Central memory CD8-positive, alpha-beta T cell (primary cell): ENCODE measurements at regions not wholly inside any gene's neighbourhood (a gene's known extent, or its start where the extent isn't known, plus 50 kb on each side); places are given as distances from the start of the nearest gene placed in this dataset.

Experiments used
- ATAC-seq: fragments of 150-1000 bp; cut with Tn5 transposase; replicated peaks from 2 replicates; pipeline ENCODE4 v1.10.0; 2022; ENCODE audit warnings: mild to moderate bottlenecking, moderate FRiP score, moderate number of reproducible peaks; ENCODE audit not compliant: poor library complexity, severe bottlenecking; ENCODE audit errors: extremely low read depth
- DNase-seq, 2 donors: peaks; one replicate each; pipeline ENCODE4 v3.0.0; 2021; ENCODE audit warnings: low spot score in 2 of 2
- H3K27ac Mint-ChIP-seq: one replicate; pipeline ENCODE4 v1.8.0; 2022; ENCODE audit warnings: low read depth, mild to moderate bottlenecking, moderate library complexity, mixed read lengths
- H3K27me3 Mint-ChIP-seq: one replicate; pipeline ENCODE4 v1.8.0; 2022; ENCODE audit warnings: mixed read lengths
- H3K36me3 Mint-ChIP-seq: one replicate; pipeline ENCODE4 v1.8.0; 2022; ENCODE audit warnings: mild to moderate bottlenecking, moderate library complexity, mixed read lengths; ENCODE audit not compliant: insufficient read depth
- H3K4me1 Mint-ChIP-seq: one replicate; pipeline ENCODE4 v1.8.0; 2022; ENCODE audit warnings: mixed read lengths
- H3K4me3 Mint-ChIP-seq: one replicate; pipeline ENCODE4 v1.8.0; 2022; ENCODE audit warnings: mild to moderate bottlenecking, moderate library complexity, mixed read lengths
- H3K9me3 Mint-ChIP-seq: one replicate; pipeline ENCODE4 v1.8.0; 2022; ENCODE audit warnings: mixed read lengths

- ATAC-seq = no peak
- no peak overlapping the region for H3K4me3 Mint-ChIP-seq
Measured at GRCh38 chr11:70544774-70545609, 146.7 kb downstream of the CTTN start.

GRCh38 chr11:70545610-70545912, 147.2 kb downstream of the CTTN start:
- DNase-seq (no peak), ATAC-seq (no peak)
- Mint-ChIP-seq H3K27ac (no peak overlapping the region), H3K27me3 (peaks cover 23% of the 10 kb centered on the region), H3K9me3 (peaks cover 5% of the 10 kb centered on the region), H3K36me3 (peaks cover 2% of the 10 kb centered on the region), H3K4me3 (no peak overlapping the region), H3K4me1 (no peaks in the 10 kb centered on the region)

More at GRCh38 chr11:70544774-70545609, 146.7 kb downstream of the CTTN start:
- Mint-ChIP-seq H3K27me3 (peaks cover 23% of the 10 kb centered on the region), H3K4me1 (no peaks in the 10 kb centered on the region), H3K36me3 (peaks cover 2% of the 10 kb centered on the region), H3K9me3 (peaks cover 5% of the 10 kb centered on the region), H3K27ac (no peak overlapping the region)
- DNase-seq = no peak

GRCh38 chr11:70546191-70546940, 148.0 kb downstream of the CTTN start:
- Mint-ChIP-seq H3K27me3 (peaks cover 24% of the 10 kb centered on the region), H3K4me3 (no peak overlapping the region), H3K4me1 (no peaks in the 10 kb centered on the region), H3K9me3 (peaks cover under 1% of the 10 kb centered on the region), H3K36me3 (peaks cover 2% of the 10 kb centered on the region), H3K27ac (no peak overlapping the region)
- DNase-seq (no peak), ATAC-seq (no peak)

DNA sequence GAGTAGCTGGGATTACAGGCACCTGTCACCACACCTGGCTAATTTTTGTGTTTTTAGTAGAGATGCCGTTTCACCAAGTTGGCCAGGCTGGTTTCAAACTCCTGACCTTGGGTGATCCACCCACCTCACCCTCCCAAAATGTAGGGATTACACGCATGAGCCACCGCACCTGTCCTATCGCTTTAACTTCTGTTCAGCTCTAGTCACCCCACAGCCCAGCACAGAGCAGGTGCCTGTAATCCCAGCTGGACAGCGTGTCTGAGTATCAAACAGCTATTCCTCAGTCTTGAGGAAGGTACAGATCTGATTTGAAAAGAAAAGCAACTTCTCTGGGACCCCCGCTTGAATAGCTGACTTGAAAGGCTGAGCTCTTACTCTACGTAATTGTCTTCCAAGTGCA, 149.1 kb downstream of the CTTN start:
- Mint-ChIP-seq H3K27ac (no peak overlapping the region), H3K9me3 (no peaks in the 10 kb centered on the region), H3K27me3 (peaks cover 30% of the 10 kb centered on the region), H3K4me1 (no peaks in the 10 kb centered on the region), H3K36me3 (peaks cover 2% of the 10 kb centered on the region), H3K4me3 (no peak overlapping the region)
- ATAC-seq = no peak
- no peak for DNase-seq

DNA sequence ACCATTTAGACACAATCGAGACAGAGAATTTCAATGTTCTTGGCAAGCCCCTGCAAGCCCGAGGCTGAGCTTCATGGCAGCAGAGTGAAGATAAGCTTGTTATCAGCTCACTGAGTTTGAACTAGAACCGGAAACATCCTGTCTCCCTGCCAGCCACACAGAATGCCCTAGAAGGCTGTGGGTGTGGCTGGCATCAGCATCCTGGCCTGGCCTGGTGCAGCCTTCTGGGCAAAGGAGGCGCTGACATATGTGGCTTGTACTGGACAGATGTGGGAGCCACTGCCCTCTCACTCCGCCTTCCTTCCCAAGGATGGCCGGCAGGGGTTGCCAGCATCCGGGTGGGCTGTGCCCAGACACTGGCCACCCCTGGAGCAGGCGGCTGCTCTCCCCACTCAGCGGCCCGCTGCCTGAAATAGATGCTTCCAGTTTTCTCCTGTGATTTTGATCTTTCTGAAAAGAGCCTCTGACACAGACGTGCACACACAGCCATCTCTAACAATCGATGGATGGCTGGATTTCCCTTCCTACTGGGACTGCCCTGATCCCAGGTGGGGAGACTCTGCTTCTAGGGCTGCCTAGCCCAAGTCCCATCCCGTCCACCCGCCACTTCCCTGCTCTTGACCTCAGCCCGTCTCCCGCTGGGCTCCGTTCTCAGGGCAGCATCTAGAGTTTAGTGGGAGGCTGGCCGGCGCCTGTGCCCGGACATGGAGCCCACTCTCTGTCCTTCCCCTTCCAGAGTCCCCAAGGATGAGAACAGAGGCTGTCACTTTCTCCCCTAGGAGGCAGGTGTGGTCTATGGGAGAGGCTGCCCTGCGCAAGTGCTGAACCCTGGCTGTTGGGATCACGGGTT, 149.7 kb downstream of the CTTN start:
- DNase-seq = no peak
- H3K27me3 Mint-ChIP-seq = peaks cover 30% of the 10 kb centered on the region
- H3K9me3 Mint-ChIP-seq = no peaks in the 10 kb centered on the region
- H3K4me1 Mint-ChIP-seq = no peaks in the 10 kb centered on the region
- no peak overlapping the region for H3K4me3 Mint-ChIP-seq
- H3K27ac Mint-ChIP-seq = no peak overlapping the region
- H3K36me3 Mint-ChIP-seq = peaks cover 2% of the 10 kb centered on the region
- ATAC-seq = no peak

DNA sequence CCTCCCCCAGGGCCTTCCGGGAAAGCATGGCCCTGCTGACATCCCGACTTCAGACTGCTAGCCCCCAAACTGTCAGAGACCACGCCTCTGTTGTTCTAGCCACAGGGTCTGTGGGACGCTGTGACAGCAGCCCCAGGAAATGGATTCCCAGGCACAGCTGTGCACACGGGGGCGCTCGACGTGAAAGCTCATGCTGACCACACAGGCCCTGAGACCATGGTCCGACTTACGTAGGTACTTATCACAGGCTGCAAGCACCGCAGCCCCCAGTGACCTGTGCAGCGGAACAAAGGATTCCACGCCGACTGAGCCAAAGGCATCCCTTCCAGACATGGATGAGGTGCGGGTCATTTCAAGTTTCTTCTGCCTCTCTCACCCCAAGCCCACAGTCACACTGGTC, 150.6 kb downstream of the CTTN start:
- Mint-ChIP-seq H3K4me1 (no peaks in the 10 kb centered on the region), H3K9me3 (no peaks in the 10 kb centered on the region), H3K4me3 (no peak overlapping the region), H3K27ac (no peak overlapping the region), H3K27me3 (peaks cover 30% of the 10 kb centered on the region), H3K36me3 (peaks cover 2% of the 10 kb centered on the region)
- DNase-seq (no peak), ATAC-seq (no peak)

DNA sequence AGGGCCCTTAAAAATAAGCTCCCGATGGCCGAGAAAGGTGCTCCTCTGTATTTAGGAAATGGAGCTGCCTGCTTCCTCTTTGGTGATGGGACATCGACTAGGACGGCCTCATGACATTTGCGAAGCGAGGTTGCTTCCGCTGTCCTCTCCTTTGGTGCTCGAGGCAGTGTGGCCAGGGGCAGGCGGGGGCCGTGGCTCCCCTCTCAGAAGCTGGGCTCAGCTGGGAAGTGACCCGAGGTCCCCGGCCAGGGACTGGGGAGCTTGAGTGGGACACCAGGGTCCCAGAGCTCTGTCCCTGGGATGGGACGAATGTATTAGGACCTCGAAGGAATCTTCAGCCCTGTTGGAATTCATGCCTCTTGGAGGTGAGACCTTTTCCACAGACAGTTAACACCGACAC, 151.1 kb downstream of the CTTN start:
- H3K27me3 Mint-ChIP-seq = peaks cover 30% of the 10 kb centered on the region
- no peaks in the 10 kb centered on the region for H3K9me3 Mint-ChIP-seq
- DNase-seq (no peak), ATAC-seq (no peak)
- no peak overlapping the region for H3K4me3 Mint-ChIP-seq
- no peaks in the 10 kb centered on the region for H3K4me1 Mint-ChIP-seq
- peaks cover 2% of the 10 kb centered on the region for H3K36me3 Mint-ChIP-seq
- no peak overlapping the region for H3K27ac Mint-ChIP-seq

DNA sequence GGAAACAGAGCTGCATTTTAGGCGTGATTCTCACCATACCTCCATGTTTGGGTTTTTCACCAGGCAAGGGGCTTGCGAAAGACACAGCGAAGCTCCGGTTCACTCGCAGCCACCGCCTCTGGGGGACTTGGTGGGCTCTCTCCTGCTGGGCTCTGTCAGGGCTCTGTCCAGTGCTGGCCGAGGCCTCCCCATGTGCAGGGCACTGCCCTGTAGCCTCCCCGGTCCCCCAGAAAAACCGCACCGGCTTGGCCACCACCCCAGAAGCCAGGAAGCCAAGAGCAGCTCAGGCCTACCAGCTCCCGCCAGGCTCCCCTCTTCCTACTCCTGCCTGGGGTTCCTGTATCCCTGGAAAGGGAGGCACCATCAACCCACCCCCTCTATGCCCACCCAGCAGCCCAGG, 151.5 kb downstream of the CTTN start:
- DNase-seq = no peak
- H3K9me3 Mint-ChIP-seq = no peaks in the 10 kb centered on the region
- H3K27ac Mint-ChIP-seq = no peak overlapping the region
- peaks cover 30% of the 10 kb centered on the region for H3K27me3 Mint-ChIP-seq
- no peak overlapping the region for H3K4me3 Mint-ChIP-seq
- H3K4me1 Mint-ChIP-seq = no peaks in the 10 kb centered on the region
- peaks cover 2% of the 10 kb centered on the region for H3K36me3 Mint-ChIP-seq
- no peak for ATAC-seq

- Mint-ChIP-seq H3K4me3 (no peak overlapping the region), H3K27me3 (peaks cover 25% of the 10 kb centered on the region), H3K9me3 (no peaks in the 10 kb centered on the region), H3K4me1 (no peaks in the 10 kb centered on the region), H3K36me3 (peaks cover 2% of the 10 kb centered on the region), H3K27ac (no peak overlapping the region)
- ATAC-seq (no peak), DNase-seq (no peak)
Measured at GRCh38 chr11:70550456-70551195, 152.3 kb downstream of the CTTN start.

DNA sequence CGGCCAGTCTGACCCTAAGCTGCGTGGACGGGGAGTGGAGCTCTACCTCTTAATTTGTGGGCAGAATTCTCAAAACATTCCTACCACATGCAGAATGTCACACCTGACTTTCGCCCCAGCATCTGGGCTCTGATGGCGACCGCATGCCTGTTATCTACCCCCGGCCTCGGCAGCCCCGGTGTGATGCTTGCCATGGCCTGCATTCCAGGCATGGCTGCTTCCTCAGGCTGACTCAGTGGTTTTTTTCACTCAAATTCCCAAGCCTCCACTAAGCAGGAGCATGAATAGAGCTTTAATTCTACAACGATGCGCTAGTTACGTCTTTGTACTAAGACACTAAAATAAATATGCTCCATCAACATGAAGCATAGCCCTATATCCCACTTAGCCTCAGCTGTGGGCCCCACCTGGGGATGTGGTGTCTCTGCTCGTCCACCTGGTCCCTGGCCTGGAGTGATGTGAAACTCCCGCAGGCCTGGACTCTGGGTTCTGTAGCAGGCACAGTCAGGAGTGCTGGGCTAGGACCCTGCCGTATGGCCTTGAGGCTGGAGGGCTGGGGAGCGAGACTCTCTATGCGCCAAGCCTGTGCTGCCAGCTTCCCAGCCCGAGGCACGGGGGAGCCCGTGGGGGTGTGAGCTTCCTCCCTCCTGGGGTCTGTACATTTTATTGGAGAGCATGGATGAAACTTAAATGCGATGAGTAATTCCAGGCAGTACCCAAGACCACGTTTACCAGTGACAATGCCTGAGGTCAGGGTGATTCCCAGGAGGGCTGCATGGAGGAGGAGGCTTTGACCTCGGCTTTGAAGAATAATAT, 153.2 kb downstream of the CTTN start:
- peaks cover 16% of the 10 kb centered on the region for H3K27me3 Mint-ChIP-seq
- H3K36me3 Mint-ChIP-seq = no peaks in the 10 kb centered on the region
- H3K9me3 Mint-ChIP-seq = no peaks in the 10 kb centered on the region
- no peak overlapping the region for H3K27ac Mint-ChIP-seq
- H3K4me3 Mint-ChIP-seq = no peak overlapping the region
- no peak for DNase-seq
- no peaks in the 10 kb centered on the region for H3K4me1 Mint-ChIP-seq
- ATAC-seq = no peak

- Mint-ChIP-seq H3K27ac (no peak overlapping the region), H3K27me3 (peaks cover 7% of the 10 kb centered on the region), H3K36me3 (no peaks in the 10 kb centered on the region), H3K9me3 (no peaks in the 10 kb centered on the region), H3K4me1 (no peaks in the 10 kb centered on the region), H3K4me3 (no peak overlapping the region)
- DNase-seq (no peak), ATAC-seq (no peak)
Measured at GRCh38 chr11:70552167-70553150, 154.1 kb downstream of the CTTN start.
